RWPE1 (cell line): ENCODE measurements at regions not wholly inside any gene's neighbourhood (a gene's known extent, or its start where the extent isn't known, plus 50 kb on each side); places are given as distances from the start of the nearest gene placed in this dataset.

ENCODE experiments used
- CTCF ChIA-PET: fragments of 350-600 bp; sonication (Branson Sonifier 250); formaldehyde crosslinking; extraction: SDS; loops from one replicate; lab custom pipeline; 2021; lab: Yijun Ruan, JAX
- POLR2A ChIA-PET: fragments of 400-600 bp; formaldehyde crosslinking; extraction: SDS; loops from one replicate; lab custom pipeline; 2020; ENCODE audit warnings: antibody characterized with exemption; ENCODE audit not compliant: low non-redundant PET; lab: Yijun Ruan, JAX
- DNase-seq: peaks from one replicate; pipeline ENCODE4 v3.0.0; 2012; ENCODE audit warnings: low spot score
- H3K27ac ChIP-seq: fragments of 450-650 bp; 2 replicates; pipeline ENCODE4 v1.5.1; 2017
- TF ChIP-seq, protein P1 (sequence below): fragments of 450-650 bp; conservative IDR thresholded peaks from 2 replicates; pipeline ENCODE4 v1.5.1; 2017; ENCODE audit warnings: low read depth, mild to moderate bottlenecking

DNA sequence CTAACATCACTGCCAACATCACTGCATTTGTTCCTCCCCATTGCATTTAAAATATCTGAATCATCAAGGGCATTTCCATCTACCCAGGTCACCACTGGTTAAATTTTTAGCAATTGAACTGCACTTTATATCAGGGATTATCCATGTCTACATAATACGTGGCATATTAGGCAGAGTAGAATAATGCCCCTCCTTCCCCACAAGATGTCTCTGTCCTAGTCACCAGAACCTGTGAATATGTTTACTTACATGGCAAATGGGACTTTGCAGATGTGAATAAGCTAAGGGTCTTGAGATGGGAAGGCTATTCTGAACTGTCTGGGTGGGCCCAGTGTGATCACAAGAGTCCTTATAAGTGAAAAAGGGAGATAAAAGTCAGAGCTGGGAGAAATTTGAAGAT is 181.7 kb upstream of the ARID2 start:
- ChIA-PET POLR2A (no interaction called here), CTCF (interaction anchor here (0.6 kb wide), 1 partner anchor 188 kb away, joined by 3 read pairs; no protein-coding TSS in a partner anchor)
- no peak overlapping the region for H3K27ac ChIP-seq
- TF ChIP-seq, protein P1, sequence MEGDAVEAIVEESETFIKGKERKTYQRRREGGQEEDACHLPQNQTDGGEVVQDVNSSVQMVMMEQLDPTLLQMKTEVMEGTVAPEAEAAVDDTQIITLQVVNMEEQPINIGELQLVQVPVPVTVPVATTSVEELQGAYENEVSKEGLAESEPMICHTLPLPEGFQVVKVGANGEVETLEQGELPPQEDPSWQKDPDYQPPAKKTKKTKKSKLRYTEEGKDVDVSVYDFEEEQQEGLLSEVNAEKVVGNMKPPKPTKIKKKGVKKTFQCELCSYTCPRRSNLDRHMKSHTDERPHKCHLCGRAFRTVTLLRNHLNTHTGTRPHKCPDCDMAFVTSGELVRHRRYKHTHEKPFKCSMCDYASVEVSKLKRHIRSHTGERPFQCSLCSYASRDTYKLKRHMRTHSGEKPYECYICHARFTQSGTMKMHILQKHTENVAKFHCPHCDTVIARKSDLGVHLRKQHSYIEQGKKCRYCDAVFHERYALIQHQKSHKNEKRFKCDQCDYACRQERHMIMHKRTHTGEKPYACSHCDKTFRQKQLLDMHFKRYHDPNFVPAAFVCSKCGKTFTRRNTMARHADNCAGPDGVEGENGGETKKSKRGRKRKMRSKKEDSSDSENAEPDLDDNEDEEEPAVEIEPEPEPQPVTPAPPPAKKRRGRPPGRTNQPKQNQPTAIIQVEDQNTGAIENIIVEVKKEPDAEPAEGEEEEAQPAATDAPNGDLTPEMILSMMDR, result no peak
- no peak for DNase-seq

- H3K27ac ChIP-seq, result no peak overlapping the region
- POLR2A ChIA-PET, result no interaction called here
- TF ChIP-seq, protein P1, result no peak
- DNase-seq, result no peak
- CTCF ChIA-PET, result no interaction called here
These were observed 181.1 kb upstream of the ARID2 start for GRCh38 chr12:45548426-45548825.

DNA sequence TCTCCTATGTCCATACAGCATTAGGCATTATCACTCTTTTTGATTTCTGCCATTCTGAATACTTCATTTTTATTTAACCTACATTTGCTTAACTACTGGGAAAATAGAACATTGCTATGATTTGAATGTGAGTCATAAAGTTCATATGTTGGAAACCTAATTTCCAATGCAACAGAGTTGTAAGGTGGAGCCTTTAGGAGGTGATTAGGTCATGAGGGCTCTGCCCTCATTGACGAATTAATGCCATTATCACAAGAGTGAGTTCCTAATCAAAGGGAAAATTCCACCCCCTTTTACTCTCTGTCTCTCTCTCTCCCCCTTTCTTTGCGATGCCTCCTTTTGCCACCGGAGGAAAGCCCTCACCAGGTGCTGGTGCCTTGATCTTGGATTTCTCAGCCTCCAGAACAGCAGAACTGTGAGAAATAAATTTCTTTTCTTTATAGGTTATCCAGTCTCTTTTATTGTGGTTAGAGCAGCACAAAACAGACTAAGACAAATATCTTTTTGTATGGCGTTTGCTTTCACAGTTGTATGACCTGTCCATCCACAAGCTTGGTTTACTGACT is 180.1 kb upstream of the ARID2 start:
- no peak overlapping the region for H3K27ac ChIP-seq
- CTCF ChIA-PET, result no interaction called here
- POLR2A ChIA-PET, result no interaction called here
- DNase-seq, result no peak
- TF ChIP-seq, protein P1, result no peak

DNA sequence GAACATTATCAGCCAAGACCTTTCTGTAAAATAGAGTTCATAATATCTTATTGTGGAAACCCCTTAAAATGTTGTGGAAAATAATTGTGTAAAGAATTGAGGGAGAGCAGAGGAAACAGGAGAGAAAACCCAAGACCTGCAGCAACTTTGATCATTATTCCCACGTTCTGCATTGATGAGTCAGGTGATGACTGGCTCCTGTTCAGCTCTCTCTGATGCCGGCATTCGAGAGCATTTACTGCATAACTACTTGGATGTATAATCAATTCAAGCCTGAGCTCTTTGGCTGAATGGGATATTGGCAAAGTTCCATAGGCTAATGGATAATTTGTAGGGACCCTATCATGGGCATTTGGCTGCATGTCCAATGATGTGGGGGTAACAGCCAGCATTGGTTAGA is 176.3 kb upstream of the ARID2 start:
- ChIA-PET POLR2A (no interaction called here), CTCF (no interaction called here)
- H3K27ac ChIP-seq, result no peak overlapping the region
- DNase-seq, result peak; percentile 38
- TF ChIP-seq, protein P1, result no peak

DNA sequence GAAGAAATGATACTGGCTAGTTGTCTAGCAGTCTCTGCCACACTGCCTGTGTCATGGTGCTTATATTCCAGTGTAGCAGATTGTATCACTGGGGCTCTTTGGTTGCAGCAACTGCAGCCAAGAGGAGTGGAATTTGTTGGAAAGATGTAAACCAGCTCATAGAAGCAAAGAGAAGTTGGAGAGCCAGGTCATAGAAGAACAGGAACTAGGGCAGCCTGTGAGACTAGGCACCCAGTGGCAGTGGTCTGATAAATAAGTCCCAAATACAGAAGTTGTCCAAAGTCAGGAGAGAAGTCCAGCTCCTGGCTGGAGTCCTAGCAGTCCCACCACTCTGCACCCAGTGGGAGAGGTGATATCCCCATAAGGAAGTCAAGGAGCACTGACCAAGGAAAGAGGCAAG is 172.5 kb upstream of the ARID2 start:
- ChIA-PET CTCF (no interaction called here), POLR2A (no interaction called here)
- DNase-seq, result no peak
- no peak overlapping the region for H3K27ac ChIP-seq
- TF ChIP-seq, protein P1, result no peak

DNA sequence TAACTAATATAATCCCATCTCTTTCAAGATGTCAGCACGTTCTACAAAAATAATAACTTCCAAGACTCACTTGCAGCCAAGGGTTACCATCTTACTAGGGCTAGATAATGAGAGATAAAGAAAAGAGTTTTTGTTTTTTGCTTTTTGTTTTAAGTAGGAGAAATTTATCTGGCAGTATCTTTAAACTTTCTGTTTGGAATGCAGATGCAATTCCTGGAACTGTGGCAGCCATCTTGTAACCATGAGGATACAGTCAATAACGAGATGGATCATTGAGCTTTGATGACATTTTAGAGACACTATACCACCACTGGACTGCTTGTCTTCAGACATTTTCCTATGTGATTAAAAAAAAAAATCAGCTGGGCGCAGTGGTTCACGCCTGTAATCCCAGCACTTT is 171.2 kb upstream of the ARID2 start:
- no peak overlapping the region for H3K27ac ChIP-seq
- POLR2A ChIA-PET, result no interaction called here
- CTCF ChIA-PET, result no interaction called here
- no peak for DNase-seq
- TF ChIP-seq, protein P1, result no peak
